ENCODE measurements at regions not wholly inside any gene's neighbourhood (a gene's known extent, or its start where the extent isn't known, plus 50 kb on each side); places are given as distances from the start of the nearest gene placed in this dataset.

DNA sequence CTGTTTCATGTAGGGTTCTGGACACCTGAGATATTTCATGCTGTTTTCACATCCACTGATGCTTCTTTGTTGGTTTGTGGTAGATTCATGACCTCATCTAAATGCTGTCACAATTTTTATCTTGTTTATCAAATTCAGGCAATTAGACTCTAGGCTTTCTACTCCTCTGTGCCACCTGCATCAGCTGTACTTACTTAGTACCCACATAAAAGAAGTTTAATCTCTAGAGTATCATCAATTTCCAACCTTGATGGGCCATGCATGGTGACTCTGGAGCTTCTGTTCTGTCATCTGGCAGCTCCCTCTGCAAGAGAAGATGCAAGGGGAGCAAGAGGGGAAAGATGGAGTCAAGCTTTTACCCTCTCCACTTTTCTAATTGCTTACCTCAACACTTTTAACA lies 195.9 kb upstream of the VWC2 start:
- TF ChIP-seq, protein P1, sequence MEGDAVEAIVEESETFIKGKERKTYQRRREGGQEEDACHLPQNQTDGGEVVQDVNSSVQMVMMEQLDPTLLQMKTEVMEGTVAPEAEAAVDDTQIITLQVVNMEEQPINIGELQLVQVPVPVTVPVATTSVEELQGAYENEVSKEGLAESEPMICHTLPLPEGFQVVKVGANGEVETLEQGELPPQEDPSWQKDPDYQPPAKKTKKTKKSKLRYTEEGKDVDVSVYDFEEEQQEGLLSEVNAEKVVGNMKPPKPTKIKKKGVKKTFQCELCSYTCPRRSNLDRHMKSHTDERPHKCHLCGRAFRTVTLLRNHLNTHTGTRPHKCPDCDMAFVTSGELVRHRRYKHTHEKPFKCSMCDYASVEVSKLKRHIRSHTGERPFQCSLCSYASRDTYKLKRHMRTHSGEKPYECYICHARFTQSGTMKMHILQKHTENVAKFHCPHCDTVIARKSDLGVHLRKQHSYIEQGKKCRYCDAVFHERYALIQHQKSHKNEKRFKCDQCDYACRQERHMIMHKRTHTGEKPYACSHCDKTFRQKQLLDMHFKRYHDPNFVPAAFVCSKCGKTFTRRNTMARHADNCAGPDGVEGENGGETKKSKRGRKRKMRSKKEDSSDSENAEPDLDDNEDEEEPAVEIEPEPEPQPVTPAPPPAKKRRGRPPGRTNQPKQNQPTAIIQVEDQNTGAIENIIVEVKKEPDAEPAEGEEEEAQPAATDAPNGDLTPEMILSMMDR (conservative IDR thresholded peaks at IDR 0.05), result no peak
- TF ChIP-seq ZFX (IDR thresholded peaks at IDR 0.05), result no peak

All from C4-2B (cell line).